ENCODE measurements at regions not wholly inside any gene's neighbourhood (a gene's known extent, or its start where the extent isn't known, plus 50 kb on each side); places are given as distances from the start of the nearest gene placed in this dataset.

DNA sequence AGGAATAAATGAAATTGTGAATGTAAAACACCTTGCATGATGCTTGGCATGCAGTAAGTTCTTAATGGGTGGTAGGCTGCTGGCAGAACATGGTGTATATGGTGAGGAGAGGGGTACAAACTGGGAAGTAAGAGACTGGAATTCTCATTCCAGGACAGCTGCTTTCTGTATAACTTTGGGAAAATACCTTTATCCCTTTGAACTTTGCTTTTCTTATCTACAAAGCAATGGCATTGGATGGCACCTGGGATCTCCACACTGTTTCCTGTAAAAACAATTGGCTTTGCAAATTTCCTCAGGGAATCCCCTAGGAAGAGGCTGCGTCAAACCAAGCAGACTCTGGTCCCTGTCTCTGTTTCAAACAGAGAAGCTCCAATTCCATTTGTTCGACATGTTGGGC, 100.7 kb upstream of the SLC4A7 start:
- H3K27me3 ChIP-seq (ENCODE audit: control insufficient read depth in 2 of 2, insufficient read depth in 2 of 2, low read length in 2 of 2) = no peaks in the 10 kb centered on the region
- no peak for FAIRE-seq
- intact Hi-C loops (cut with micrococcal nuclease) = no loop called here
- no TSS peak for BruUV-seq (replicated peaks)
- ChIA-PET CTCF (no interaction called here), POLR2A (no interaction called here)
- peaks cover 7% of the 10 kb centered on the region for H3K4me1 ChIP-seq (ENCODE audit: control insufficient read depth, extremely low read depth, insufficient read depth, low read length)
- H4K20me1 ChIP-seq (replicated peaks; ENCODE audit: control insufficient read depth, extremely low read depth, insufficient read depth, low read length) = no peaks in the 10 kb centered on the region
- H3K36me3 ChIP-seq (ENCODE audit: control insufficient read depth in 2 of 2, extremely low read depth in 1 of 2, insufficient read depth in 2 of 2, low read length in 2 of 2) = no peaks in the 10 kb centered on the region
- TF ChIP-seq MYC (IDR thresholded peaks at IDR 0.05; ENCODE audit: low read depth, low read length) = no peak
- H2AFZ ChIP-seq (ENCODE audit: low read depth, low read length) = no peak overlapping the region
- H3K4me3 ChIP-seq (replicated peaks in 1 of 3; ENCODE audit: insufficient read depth in 1 of 3, low read depth in 1 of 3, low read length in 3 of 3) = no peak overlapping the region
- no peak overlapping the region for H3K27ac ChIP-seq (ENCODE audit: insufficient read depth, low read depth, low read length)
- H3K4me2 ChIP-seq (ENCODE audit: insufficient read depth, low read length) = no peak overlapping the region
- H3K9me3 ChIP-seq (replicated peaks; ENCODE audit: control insufficient read depth, insufficient read depth, low read length) = no peaks in the 10 kb centered on the region
- no peaks in the 10 kb centered on the region for H3K9me1 ChIP-seq (replicated peaks; ENCODE audit: control insufficient read depth, extremely low read depth, insufficient read depth, low read length)
- dilution Hi-C loops (cut with MboI; ENCODE audit: extremely low pct_ligation_motif_present, low sequenced_read_pairs) = no loop called here
- DNase-seq (ENCODE audit: low read depth, low spot score) = no peak
- no peaks in the 10 kb centered on the region for H3K79me2 ChIP-seq (ENCODE audit: control insufficient read depth, insufficient read depth, low read length)
- H3K9ac ChIP-seq (replicated peaks; ENCODE audit: extremely low read depth, insufficient read depth, low read length) = no peak overlapping the region

DNA sequence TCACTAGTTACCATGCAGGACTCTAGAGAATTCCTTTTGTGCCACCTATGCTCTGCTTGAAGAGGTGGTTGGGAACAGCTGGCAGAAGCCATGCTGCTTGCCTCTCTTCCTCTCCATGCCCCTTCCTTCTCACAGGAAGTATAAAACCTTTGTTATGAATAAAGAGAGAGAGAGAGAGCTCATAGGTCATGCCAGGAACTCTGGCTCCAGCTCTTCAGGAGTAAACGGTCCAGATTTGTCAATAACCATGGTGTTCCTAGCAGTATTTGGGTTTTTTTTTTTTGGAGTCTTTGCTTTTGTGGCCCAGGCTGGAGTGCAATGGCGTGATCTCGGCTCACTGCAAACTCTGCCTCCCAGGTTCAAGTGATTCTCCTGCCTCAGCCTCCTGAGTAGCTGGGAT, 97.7 kb upstream of the SLC4A7 start:
- DNase-seq (ENCODE audit: low read depth, low spot score) (no peak), FAIRE-seq (no peak)
- intact Hi-C loops (cut with micrococcal nuclease) (no loop called here), dilution Hi-C loops (cut with MboI; ENCODE audit: extremely low pct_ligation_motif_present, low sequenced_read_pairs) (no loop called here)
- Histone ChIP-seq H3K4me1 (ENCODE audit: control insufficient read depth, extremely low read depth, insufficient read depth, low read length) (peaks cover 7% of the 10 kb centered on the region), H3K9ac (replicated peaks; ENCODE audit: extremely low read depth, insufficient read depth, low read length) (no peak overlapping the region), H3K9me1 (replicated peaks; ENCODE audit: control insufficient read depth, extremely low read depth, insufficient read depth, low read length) (no peaks in the 10 kb centered on the region), H2AFZ (ENCODE audit: low read depth, low read length) (no peak overlapping the region), H3K4me2 (ENCODE audit: insufficient read depth, low read length) (no peak overlapping the region), H3K9me3 (replicated peaks; ENCODE audit: control insufficient read depth, insufficient read depth, low read length) (no peaks in the 10 kb centered on the region), H3K27me3 (ENCODE audit: control insufficient read depth in 2 of 2, insufficient read depth in 2 of 2, low read length in 2 of 2) (no peaks in the 10 kb centered on the region), H3K4me3 (replicated peaks in 1 of 3; ENCODE audit: insufficient read depth in 1 of 3, low read depth in 1 of 3, low read length in 3 of 3) (no peak overlapping the region), H3K79me2 (ENCODE audit: control insufficient read depth, insufficient read depth, low read length) (no peaks in the 10 kb centered on the region), H3K27ac (ENCODE audit: insufficient read depth, low read depth, low read length) (no peak overlapping the region), H3K36me3 (ENCODE audit: control insufficient read depth in 2 of 2, extremely low read depth in 1 of 2, insufficient read depth in 2 of 2, low read length in 2 of 2) (no peaks in the 10 kb centered on the region), H4K20me1 (replicated peaks; ENCODE audit: control insufficient read depth, extremely low read depth, insufficient read depth, low read length) (no peaks in the 10 kb centered on the region)
- BruUV-seq (replicated peaks) = no TSS peak
- CTCF ChIA-PET = interaction anchor here (0.8 to 1.1 kb wide), 2 partner anchors 9 to 10 kb away, joined by 3 to 4 read pairs; no protein-coding TSS in a partner anchor
- POLR2A ChIA-PET = no interaction called here
- TF ChIP-seq POLR2AphosphoS5 (IDR thresholded peaks at IDR 0.05; ENCODE audit: insufficient read depth, low read depth, low read length) (no peak), JUN (IDR thresholded peaks at IDR 0.05; ENCODE audit: borderline replicate concordance, insufficient read depth, insufficient read length, low read depth) (no peak), EZH2 (IDR thresholded peaks at IDR 0.05; ENCODE audit: borderline replicate concordance, low read depth, low read length, severe bottlenecking) (no peak), MAX (IDR thresholded peaks at IDR 0.05; ENCODE audit: insufficient read depth, insufficient read length) (no peak), MYC (IDR thresholded peaks at IDR 0.05; ENCODE audit: low read depth, low read length) (no peak), FOS (IDR thresholded peaks at IDR 0.05; ENCODE audit: borderline replicate concordance, insufficient read depth, low read length) (no peak), GATA2 (IDR thresholded peaks at IDR 0.05; ENCODE audit: insufficient read depth, insufficient read length, low read depth, low read length) (no peak), POLR2A (IDR thresholded peaks at IDR 0.05; ENCODE audit: low read depth, low read length) (no peak)
- TF ChIP-seq, protein P1, sequence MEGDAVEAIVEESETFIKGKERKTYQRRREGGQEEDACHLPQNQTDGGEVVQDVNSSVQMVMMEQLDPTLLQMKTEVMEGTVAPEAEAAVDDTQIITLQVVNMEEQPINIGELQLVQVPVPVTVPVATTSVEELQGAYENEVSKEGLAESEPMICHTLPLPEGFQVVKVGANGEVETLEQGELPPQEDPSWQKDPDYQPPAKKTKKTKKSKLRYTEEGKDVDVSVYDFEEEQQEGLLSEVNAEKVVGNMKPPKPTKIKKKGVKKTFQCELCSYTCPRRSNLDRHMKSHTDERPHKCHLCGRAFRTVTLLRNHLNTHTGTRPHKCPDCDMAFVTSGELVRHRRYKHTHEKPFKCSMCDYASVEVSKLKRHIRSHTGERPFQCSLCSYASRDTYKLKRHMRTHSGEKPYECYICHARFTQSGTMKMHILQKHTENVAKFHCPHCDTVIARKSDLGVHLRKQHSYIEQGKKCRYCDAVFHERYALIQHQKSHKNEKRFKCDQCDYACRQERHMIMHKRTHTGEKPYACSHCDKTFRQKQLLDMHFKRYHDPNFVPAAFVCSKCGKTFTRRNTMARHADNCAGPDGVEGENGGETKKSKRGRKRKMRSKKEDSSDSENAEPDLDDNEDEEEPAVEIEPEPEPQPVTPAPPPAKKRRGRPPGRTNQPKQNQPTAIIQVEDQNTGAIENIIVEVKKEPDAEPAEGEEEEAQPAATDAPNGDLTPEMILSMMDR (IDR thresholded peaks at IDR 0.05; ENCODE audit: extremely low read depth in 1 of 2, insufficient read depth in 1 of 2, low read depth in 1 of 2, low read length in 2 of 2) = no peak

All from endothelial cell of umbilical vein (primary cell).